ENCODE measurements at regions not wholly inside any gene's neighbourhood (a gene's known extent, or its start where the extent isn't known, plus 50 kb on each side); places are given as distances from the start of the nearest gene placed in this dataset.

GRCh38 chr9:134271338-134272301 lies 54.6 kb upstream of the RXRA start:
- no peak overlapping the region for H3K27ac Mint-ChIP-seq
- H3K4me3 Mint-ChIP-seq (ENCODE audit: low read depth): no peak overlapping the region
- H3K27me3 Mint-ChIP-seq: peaks cover 29% of the 10 kb centered on the region
- no peak for DNase-seq (ENCODE audit: low spot score, unreplicated experiment)
- no peaks in the 10 kb centered on the region for H3K9me3 Mint-ChIP-seq (ENCODE audit: low read depth)
- no peaks in the 10 kb centered on the region for H3K36me3 Mint-ChIP-seq (ENCODE audit: insufficient read depth)
- peaks cover 8% of the 10 kb centered on the region for H3K4me1 Mint-ChIP-seq (ENCODE audit: low read depth)
- no peak for TF ChIP-seq CTCF (IDR thresholded peaks at IDR 0.05; ENCODE audit: unreplicated experiment)

- peaks cover 12% of the 10 kb centered on the region for H3K4me1 Mint-ChIP-seq (ENCODE audit: low read depth)
- no peak for DNase-seq (ENCODE audit: low spot score, unreplicated experiment)
- no peak overlapping the region for H3K27ac Mint-ChIP-seq
- H3K36me3 Mint-ChIP-seq (ENCODE audit: insufficient read depth): no peaks in the 10 kb centered on the region
- no peak overlapping the region for H3K4me3 Mint-ChIP-seq (ENCODE audit: low read depth)
- no peaks in the 10 kb centered on the region for H3K9me3 Mint-ChIP-seq (ENCODE audit: low read depth)
- peaks cover 33% of the 10 kb centered on the region for H3K27me3 Mint-ChIP-seq
- no peak for TF ChIP-seq CTCF (IDR thresholded peaks at IDR 0.05; ENCODE audit: unreplicated experiment)
These were observed 53.8 kb upstream of the RXRA start for GRCh38 chr9:134272302-134273023.

GRCh38 chr9:134273647-134274046 lies 52.6 kb upstream of the RXRA start:
- no peak for DNase-seq (ENCODE audit: low spot score, unreplicated experiment)
- Mint-ChIP-seq H3K36me3 (ENCODE audit: insufficient read depth) (no peaks in the 10 kb centered on the region), H3K27ac (no peak overlapping the region), H3K9me3 (ENCODE audit: low read depth) (no peaks in the 10 kb centered on the region), H3K4me1 (ENCODE audit: low read depth) (peaks cover 4% of the 10 kb centered on the region), H3K27me3 (peaks cover 26% of the 10 kb centered on the region), H3K4me3 (ENCODE audit: low read depth) (no peak overlapping the region)
- TF ChIP-seq CTCF (IDR thresholded peaks at IDR 0.05; ENCODE audit: unreplicated experiment): no peak

- Mint-ChIP-seq H3K36me3 (ENCODE audit: insufficient read depth) (no peaks in the 10 kb centered on the region), H3K9me3 (ENCODE audit: low read depth) (no peaks in the 10 kb centered on the region), H3K4me3 (ENCODE audit: low read depth) (no peak overlapping the region)
These were observed 50.9 kb upstream of the RXRA start for GRCh38 chr9:134275375-134275774.

More at GRCh38 chr9:134275375-134275774, 50.9 kb upstream of the RXRA start:
- Mint-ChIP-seq H3K27ac (no peak overlapping the region), H3K27me3 (peaks cover 20% of the 10 kb centered on the region), H3K4me1 (ENCODE audit: low read depth) (peaks cover 4% of the 10 kb centered on the region)
- no peak for TF ChIP-seq CTCF (IDR thresholded peaks at IDR 0.05; ENCODE audit: unreplicated experiment)
- no peak for DNase-seq (ENCODE audit: low spot score, unreplicated experiment)
